ENCODE measurements at regions not wholly inside any gene's neighbourhood (a gene's known extent, or its start where the extent isn't known, plus 50 kb on each side); places are given as distances from the start of the nearest gene placed in this dataset.

DNA sequence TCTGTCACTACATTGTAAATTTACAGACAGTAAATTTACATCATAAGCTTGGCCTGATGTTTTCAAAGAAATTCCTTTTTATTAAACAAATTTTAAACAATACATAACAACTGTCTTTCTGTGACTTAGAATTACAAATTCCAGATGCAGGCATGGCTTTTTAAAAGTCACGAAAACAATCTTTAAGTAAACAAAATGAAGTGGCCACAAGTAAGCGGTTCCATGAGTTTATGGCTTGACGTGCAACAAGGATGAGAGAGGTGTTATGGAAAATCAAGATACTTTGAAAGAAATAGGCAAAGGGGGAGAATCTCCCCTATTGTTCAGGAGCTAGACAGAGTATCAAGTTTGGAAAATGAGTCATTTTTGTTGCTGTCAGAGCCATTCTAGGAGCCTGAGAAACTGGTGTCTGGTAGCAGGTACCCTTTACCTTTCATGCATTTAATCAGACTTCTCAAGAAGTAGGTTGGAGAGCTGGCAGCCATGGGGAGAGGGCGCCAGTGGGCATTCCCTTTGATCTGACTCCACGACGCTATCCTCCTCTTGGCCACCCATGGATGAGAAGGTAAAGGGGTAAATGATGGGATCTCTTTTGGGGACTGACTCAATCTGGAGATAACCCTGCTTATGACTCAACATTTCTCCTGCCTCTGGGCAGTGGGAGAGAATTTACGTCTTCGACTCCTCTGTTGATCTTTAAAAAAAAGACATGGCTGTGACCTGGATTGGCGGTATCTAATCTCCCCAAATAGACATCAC lies 217.2 kb downstream of the SPRY1 start:
- Mint-ChIP-seq H3K4me1 (peaks cover 20% of the 10 kb centered on the region), H3K27ac (no peak overlapping the region), H3K4me3 (no peak overlapping the region), H3K27me3 (no peaks in the 10 kb centered on the region), H3K9me3 (no peaks in the 10 kb centered on the region)
- no peak for DNase-seq
- ATAC-seq = no peak

DNA sequence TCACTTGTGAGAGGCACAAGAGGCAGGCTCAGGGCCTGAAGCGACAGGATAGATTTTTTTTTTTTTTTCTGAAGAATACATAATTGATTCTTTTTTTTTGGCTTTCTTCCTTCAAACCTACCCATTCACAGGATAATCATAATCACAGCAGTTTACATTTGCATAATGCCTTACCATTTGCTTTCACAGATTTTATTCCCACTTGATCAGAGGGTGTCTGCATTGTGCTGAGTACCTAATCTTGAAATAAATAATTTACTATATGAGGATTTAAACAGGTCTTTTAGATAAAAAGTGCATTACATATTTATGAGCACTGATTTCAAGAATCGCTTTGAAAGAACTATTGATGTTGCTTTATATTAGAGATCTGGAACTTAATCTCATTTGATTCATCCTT lies 219.3 kb downstream of the SPRY1 start:
- Mint-ChIP-seq H3K9me3 (no peaks in the 10 kb centered on the region), H3K4me1 (peaks cover 20% of the 10 kb centered on the region), H3K4me3 (no peak overlapping the region), H3K27ac (no peak overlapping the region), H3K27me3 (no peaks in the 10 kb centered on the region)
- no peak for DNase-seq
- ATAC-seq = no peak

DNA sequence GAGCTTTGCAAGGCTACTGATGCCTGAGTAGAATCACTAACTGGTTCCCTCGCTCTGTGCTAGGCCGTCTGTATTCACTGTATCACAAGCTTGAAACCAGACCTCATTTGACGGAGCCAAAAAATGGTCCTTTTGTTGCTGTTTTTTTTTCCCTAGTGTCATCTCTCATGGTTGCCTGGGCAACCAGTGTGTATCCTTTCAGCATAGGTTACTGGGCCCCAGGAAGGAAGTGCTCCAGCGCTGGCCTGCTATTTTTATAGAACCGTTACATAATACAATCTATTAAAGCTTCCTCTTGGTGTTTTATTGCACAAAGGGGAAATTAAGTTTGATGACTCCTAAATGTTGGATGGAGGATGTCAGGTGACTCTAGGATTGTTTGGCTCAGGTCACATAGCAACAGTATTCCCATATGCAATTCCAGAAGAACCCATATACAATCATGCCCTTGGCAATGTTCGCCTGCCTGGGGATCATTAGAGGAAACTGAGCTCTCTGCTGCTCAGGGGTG lies 220.4 kb downstream of the SPRY1 start:
- peak; percentile 15 to 62 for DNase-seq
- Mint-ChIP-seq H3K4me1 (peaks cover 27% of the 10 kb centered on the region), H3K27ac (peak overlapping the region; percentile 29 to 94), H3K4me3 (peak overlapping the region; percentile 40 to 41), H3K27me3 (no peaks in the 10 kb centered on the region), H3K9me3 (no peaks in the 10 kb centered on the region)
- peak; percentile 99 for ATAC-seq

DNA sequence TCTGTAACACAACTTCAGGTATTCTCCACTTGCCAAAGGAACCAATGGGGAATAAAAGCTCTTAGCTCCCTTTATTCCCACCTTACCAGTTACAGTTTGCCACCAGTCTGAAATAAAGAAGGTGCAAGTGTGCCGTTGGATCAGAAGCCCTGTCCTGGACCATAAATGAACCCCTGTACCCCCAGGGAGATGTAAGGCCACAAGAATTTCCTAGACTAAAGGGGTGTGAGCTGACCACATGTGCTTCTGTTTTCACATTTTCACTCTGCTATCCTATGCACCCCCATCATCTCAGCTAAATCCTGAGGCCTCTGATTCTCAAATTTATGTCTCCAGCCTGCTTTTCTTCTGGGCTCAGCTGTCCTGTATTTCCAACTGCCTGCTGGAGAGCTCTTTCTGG lies 221.2 kb downstream of the SPRY1 start:
- Mint-ChIP-seq H3K27me3 (no peaks in the 10 kb centered on the region), H3K9me3 (no peaks in the 10 kb centered on the region), H3K4me3 (no peak overlapping the region), H3K27ac (no peak overlapping the region), H3K4me1 (peaks cover 27% of the 10 kb centered on the region)
- DNase-seq (no peak), ATAC-seq (no peak)

DNA sequence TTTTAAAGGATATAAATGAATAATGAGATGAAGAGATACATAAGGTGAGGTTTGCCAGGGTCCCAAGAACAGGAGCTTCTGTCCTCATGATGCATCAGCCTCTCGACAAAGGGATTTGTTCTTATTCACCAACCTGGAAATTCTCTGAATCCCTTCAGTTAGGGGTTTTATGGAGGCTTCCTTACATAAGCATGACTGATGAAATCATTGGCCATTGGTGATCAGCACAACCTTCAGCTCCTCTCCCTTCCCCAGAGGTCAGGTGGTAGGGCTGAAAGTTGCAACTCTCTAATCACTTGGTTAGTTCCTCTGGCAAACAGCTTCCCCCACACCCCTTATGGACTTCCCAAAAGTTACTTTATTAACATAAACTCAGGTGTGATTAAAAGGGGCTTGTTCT lies 222.0 kb downstream of the SPRY1 start:
- no peak for DNase-seq
- Mint-ChIP-seq H3K27me3 (no peaks in the 10 kb centered on the region), H3K4me1 (peaks cover 27% of the 10 kb centered on the region), H3K9me3 (no peaks in the 10 kb centered on the region), H3K4me3 (no peak overlapping the region), H3K27ac (no peak overlapping the region)
- ATAC-seq = no peak

DNA sequence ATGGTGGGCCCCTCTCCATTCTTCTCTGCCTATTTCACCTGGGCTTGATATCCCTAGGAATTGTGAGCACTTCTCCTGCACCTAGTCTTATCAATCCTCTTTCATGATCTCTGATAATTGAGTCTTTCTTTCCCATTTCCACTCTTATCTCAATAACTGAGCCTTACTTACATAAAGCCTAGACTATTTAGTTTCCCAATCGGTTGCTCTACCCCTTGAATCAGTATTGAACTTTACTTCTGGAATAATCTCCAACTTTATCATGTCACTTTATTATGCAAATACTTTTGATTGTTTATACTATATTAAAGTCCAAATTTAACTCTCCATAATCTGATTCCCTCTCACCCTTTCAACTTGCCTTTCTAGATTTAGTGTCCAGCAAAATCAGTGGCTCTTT lies 222.7 kb downstream of the SPRY1 start:
- Mint-ChIP-seq H3K27me3 (no peaks in the 10 kb centered on the region), H3K9me3 (peaks cover 1 to 3% of the 10 kb centered on the region in 2 donors), H3K4me1 (peaks cover 27% of the 10 kb centered on the region)

DNA sequence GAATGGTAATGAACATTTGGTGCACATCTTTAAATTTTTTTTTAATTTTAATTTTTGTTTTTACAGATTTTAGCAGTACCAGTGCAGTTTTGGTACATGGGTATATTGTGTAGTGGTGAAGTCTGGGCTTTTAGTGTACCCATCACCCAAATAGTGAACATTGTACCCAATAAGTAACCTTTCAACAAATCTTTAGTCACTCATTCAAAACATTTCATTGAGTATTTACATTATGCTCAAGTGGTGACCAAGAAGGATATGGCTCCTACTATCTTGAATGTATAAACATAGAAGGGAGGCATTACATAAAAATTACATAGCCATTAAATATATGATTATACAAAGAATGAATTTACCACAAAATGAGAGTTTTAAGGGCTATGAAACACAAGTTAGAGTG lies 223.3 kb downstream of the SPRY1 start:
- DNase-seq = no peak
- Mint-ChIP-seq H3K4me3 (no peak overlapping the region), H3K4me1 (peaks cover 33% of the 10 kb centered on the region), H3K27ac (no peak overlapping the region), H3K27me3 (no peaks in the 10 kb centered on the region), H3K9me3 (peaks cover 7 to 9% of the 10 kb centered on the region in 2 donors)
- no peak for ATAC-seq

More for the DNA sequence above, 222.7 kb downstream of the SPRY1 start:
- DNase-seq (no peak), ATAC-seq (no peak)
- no peak overlapping the region for H3K4me3 Mint-ChIP-seq
- H3K27ac Mint-ChIP-seq = no peak overlapping the region

DNA sequence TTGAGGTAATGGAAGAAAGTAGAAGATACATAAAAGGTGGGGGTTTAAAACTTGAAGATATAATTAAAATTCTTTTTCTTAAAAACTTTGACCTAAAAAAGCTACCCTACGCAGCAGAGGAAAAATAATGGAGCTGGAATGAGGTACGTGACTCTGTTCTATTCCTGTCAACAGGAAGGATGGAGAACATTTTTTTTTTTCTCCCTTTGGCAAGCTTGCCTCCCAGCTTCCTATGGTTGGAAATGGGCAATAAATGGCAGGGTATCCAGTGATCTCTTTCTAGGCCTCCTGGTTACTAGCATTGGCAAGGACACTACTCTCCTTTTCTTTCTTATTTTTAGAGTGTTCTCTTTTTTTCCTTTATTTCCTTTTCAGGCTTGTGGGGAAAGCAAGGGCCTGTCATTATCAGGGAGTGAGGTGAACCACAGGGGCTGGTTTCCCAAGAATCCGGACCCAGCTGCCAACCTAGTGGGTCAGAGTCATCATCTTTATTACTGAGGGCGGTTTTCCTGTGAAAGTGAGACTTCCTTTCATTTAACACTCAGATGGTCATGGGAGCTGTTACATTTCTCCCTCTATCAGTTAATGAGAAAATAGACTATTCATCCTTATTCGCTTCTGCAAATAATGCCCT lies 224.6 kb downstream of the SPRY1 start:
- no peak overlapping the region for H3K27ac Mint-ChIP-seq
- no peaks in the 10 kb centered on the region for H3K27me3 Mint-ChIP-seq
- H3K4me3 Mint-ChIP-seq = no peak overlapping the region
- H3K4me1 Mint-ChIP-seq = peaks cover 36% of the 10 kb centered on the region
- DNase-seq (no peak), ATAC-seq (no peak)
- H3K9me3 Mint-ChIP-seq = peaks cover 9 to 10% of the 10 kb centered on the region in 2 donors

DNA sequence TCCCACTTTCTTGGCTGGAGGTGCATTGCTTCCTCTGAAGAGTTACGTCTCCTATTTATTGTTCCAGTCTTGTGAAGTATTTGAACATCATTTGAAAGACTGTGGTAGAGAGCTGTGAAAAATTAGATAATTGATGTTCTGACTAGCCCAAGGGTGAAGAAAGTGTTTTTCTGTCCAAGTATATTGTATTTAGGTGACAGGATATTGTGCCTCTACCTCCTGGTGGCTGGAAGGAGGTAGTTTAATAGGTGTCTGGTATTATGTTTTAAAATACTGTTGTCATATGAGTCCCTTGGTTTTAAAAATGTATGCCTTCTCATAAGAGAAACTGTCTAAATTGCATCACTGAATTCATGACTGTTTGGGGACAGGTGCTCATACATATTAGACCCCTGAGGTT lies 226.0 kb downstream of the SPRY1 start:
- ATAC-seq = no peak
- no peak overlapping the region for H3K4me3 Mint-ChIP-seq
- H3K9me3 Mint-ChIP-seq = peaks cover 9 to 10% of the 10 kb centered on the region in 2 donors
- no peak for DNase-seq
- no peaks in the 10 kb centered on the region for H3K27me3 Mint-ChIP-seq
- peaks cover 22% of the 10 kb centered on the region for H3K4me1 Mint-ChIP-seq
- H3K27ac Mint-ChIP-seq = no peak overlapping the region

DNA sequence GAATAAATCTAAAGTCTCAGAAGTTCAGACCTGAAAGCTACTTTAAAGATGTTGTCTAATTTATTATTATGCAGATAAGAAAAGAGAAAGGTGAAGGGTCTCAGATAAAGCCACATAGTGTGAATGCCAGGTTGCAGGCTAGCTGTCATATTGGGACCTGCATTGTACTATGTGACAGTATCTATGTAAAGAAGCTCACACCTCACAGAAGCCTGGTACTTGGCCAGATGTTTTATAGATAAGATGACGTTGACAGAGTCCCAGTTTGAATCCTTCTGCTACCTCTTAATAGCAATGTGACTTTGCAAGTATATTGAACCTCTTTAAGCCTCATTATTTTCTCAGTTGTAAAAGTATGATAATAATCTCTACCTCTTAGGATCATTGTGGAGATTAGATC lies 227.0 kb downstream of the SPRY1 start:
- DNase-seq = no peak
- H3K27me3 Mint-ChIP-seq = no peaks in the 10 kb centered on the region
- ATAC-seq = no peak
- H3K27ac Mint-ChIP-seq = no peak overlapping the region
- H3K4me3 Mint-ChIP-seq = no peak overlapping the region
- H3K9me3 Mint-ChIP-seq = peaks cover 9 to 10% of the 10 kb centered on the region in 2 donors
- peaks cover 17% of the 10 kb centered on the region for H3K4me1 Mint-ChIP-seq

DNA sequence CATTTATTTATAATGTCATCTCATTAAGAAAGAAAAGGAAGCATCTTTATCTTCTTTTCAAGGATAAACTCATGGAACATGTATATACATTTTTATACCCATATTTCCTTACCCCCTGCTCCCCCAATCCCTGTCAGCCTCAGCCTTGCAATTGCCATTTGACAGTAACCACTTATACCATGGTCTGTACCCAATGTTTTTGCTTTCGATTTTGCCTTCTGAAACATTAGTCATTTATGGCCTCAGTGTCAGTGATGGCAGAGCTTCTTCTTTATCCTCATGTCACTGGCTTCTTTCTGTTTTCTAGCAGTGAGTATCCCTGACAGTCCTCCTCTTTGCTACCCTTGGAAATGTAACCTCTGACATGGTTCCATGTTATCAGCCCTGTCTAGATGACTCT lies 228.4 kb downstream of the SPRY1 start:
- Mint-ChIP-seq H3K27ac (peak overlapping the region in 1 of 2 donors; percentile 44), H3K9me3 (peaks cover 9 to 10% of the 10 kb centered on the region in 2 donors), H3K27me3 (no peaks in the 10 kb centered on the region), H3K4me1 (peaks cover 17% of the 10 kb centered on the region), H3K4me3 (no peak overlapping the region)
- ATAC-seq = peak; percentile 94
- no peak for DNase-seq

DNA sequence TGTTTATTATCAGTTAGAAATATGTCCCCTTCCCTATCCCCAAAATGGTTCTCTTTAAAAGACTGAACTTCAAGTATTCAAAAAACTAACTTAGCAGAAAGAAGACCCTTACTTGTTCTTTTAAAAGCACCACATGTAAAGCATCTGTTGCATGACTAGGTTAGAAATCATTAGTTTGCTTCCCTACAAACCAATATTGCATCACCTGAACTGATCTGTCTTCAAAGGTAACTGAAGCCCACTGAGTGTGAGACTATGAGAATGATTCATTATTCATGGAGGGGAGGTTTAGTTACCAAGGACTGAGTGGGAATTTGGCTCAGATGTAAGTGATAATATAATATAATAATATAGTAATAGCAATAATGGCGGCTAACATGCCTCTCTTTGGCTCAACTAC lies 231.7 kb downstream of the SPRY1 start:
- Mint-ChIP-seq H3K27ac (no peak overlapping the region), H3K27me3 (no peaks in the 10 kb centered on the region), H3K4me3 (no peak overlapping the region), H3K4me1 (peaks cover 22% of the 10 kb centered on the region), H3K9me3 (peaks cover 9 to 10% of the 10 kb centered on the region in 2 donors)
- ATAC-seq (no peak), DNase-seq (no peak)

DNA sequence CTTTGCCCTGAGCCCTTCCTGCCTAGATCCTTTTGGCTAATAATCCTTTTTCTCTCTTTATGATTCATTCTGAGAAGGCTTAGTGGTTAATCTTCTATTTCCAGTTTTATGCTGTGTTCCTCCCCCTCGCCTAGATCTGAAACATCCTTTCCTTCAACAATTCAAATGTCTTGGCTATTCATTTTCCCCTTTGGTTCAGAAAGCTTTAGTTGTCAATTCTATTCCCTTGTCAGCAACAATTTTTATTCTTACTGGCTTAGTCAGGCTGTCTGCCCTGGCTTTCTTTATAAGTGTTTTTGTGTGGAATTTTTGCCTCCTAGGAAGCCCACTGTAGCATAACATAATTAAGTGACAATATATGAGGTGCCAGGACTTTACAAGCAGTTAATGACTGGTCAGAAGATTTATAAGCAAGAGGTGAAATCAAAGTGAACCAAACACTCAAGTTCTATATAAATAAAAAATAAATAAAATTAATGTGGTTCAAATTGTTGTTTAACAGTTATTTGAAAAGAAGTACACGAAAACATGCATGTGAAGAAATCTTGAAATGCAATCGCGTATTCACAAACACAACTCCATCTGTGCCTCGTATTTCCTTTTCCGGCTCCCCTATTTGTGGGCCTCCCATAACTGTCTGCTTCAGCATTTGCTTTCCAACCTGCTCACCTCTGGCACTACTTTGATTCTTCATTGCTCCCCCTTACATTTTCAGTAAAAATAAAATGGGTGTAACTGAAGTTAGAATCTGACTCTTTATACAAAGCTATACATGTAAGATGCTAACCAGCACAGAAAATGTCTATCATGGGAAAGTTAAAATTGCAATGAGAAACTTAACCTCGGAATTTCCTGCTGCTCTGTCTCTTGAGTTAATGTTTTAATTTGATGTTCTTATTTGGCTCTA lies 235.4 kb downstream of the SPRY1 start:
- H3K4me3 Mint-ChIP-seq = no peak overlapping the region
- DNase-seq (no peak), ATAC-seq (peak; percentile 50)
- H3K9me3 Mint-ChIP-seq = peaks cover 16 to 25% of the 10 kb centered on the region in 2 donors
- no peaks in the 10 kb centered on the region for H3K27me3 Mint-ChIP-seq
- no peak overlapping the region for H3K27ac Mint-ChIP-seq
- peaks cover 13% of the 10 kb centered on the region for H3K4me1 Mint-ChIP-seq

DNA sequence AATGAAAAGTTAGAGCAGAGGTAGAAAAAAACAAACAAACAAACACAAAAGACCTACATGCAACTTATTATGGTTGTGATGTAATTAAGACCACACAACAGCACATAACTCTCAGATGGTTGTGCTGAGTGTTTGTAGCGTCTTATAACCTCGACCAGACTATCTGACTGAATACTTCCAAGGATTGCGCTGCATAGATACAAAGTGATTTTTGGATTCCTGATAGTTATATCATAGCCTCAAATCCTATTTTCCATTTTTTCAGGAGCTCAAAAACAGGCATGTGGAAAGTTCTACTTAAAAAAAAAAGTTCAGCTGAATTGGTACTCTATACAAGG lies 236.1 kb downstream of the SPRY1 start:
- DNase-seq (no peak), ATAC-seq (no peak)
- H3K9me3 Mint-ChIP-seq = peaks cover 22 to 31% of the 10 kb centered on the region in 2 donors
- no peak overlapping the region for H3K4me3 Mint-ChIP-seq
- H3K4me1 Mint-ChIP-seq = peaks cover 13% of the 10 kb centered on the region
- H3K27me3 Mint-ChIP-seq = no peaks in the 10 kb centered on the region
- no peak overlapping the region for H3K27ac Mint-ChIP-seq

DNA sequence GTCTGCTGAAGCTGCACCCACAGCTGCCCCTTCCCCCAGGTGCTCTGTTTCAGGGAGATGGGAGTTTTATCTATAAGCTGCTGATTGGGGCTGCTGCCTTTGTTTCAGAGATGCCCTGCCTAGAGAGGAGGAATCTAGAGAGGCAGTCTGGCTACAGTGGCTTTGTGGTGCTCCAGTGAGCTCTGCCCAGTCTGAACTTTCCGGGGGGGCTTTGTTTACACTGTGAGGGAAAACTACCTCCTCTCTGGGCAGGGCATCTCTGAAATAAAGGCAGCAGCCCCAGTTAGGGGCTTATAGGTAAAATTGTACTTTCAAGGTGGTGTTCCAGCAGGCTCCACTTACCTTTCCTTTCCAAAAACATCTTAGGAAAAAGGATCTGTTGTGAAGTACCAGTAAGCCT lies 242.2 kb downstream of the SPRY1 start:
- Mint-ChIP-seq H3K4me1 (peaks cover 15% of the 10 kb centered on the region), H3K27me3 (no peaks in the 10 kb centered on the region), H3K27ac (no peak overlapping the region), H3K4me3 (no peak overlapping the region), H3K9me3 (peaks cover 30 to 37% of the 10 kb centered on the region in 2 donors)
- DNase-seq (no peak), ATAC-seq (no peak)

All from stimulated activated naive CD8-positive, alpha-beta T cell treated with anti-CD3 and anti-CD28 coated beads, Interleukin-15, amount 100 ng/mL, for 72 hours (primary cell).